ENCODE measurements at regions not wholly inside any gene's neighbourhood (a gene's known extent, or its start where the extent isn't known, plus 50 kb on each side); places are given as distances from the start of the nearest gene placed in this dataset.
"Not testable (repeated sequence)": the region's sequence is repeated elsewhere in the genome, so short reads cannot be mapped to it uniquely, and the experiment has no call there.

DNA sequence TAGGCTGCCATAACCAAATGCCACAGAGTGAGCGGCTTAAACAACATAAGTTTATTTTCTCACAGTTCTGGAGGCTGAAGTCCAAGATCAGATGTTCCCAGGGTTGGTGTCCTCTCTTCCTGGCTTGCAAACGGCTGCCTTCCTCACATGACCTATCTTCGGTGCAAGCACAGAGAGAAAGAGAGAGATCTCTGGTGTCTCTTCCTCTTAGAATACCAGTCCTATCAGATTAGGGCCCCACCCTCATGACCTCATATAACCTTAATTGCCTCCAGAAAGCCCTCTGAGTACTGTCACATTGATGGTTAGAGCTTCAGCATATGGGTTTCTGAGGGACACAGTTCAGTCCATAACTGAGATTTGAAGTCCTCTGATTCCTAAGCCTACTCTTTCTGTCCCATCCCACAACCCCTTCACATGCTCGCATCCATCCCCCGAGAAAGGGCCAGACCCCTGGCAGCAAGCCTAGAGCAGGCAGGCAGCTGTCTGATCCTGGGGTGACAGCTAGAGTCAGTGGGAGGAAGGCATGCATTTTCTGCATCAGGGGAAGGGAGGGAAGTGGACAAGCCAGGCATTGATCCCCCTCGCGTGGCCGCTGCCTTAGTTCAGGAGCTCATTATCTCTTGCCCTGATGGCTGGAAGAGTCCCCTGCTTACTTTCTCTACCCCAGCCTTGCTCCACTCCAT is 114.1 kb downstream of the FAR1 start:
- TF ChIP-seq, protein P1, sequence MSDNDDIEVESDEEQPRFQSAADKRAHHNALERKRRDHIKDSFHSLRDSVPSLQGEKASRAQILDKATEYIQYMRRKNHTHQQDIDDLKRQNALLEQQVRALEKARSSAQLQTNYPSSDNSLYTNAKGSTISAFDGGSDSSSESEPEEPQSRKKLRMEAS (IDR thresholded peaks at IDR 0.05; ENCODE audit: low read depth, low read length), result no peak
- TF ChIP-seq POLR2A (IDR thresholded peaks at IDR 0.05; ENCODE audit: extremely low read depth, insufficient read length), result no peak
- TF ChIP-seq, protein P2, sequence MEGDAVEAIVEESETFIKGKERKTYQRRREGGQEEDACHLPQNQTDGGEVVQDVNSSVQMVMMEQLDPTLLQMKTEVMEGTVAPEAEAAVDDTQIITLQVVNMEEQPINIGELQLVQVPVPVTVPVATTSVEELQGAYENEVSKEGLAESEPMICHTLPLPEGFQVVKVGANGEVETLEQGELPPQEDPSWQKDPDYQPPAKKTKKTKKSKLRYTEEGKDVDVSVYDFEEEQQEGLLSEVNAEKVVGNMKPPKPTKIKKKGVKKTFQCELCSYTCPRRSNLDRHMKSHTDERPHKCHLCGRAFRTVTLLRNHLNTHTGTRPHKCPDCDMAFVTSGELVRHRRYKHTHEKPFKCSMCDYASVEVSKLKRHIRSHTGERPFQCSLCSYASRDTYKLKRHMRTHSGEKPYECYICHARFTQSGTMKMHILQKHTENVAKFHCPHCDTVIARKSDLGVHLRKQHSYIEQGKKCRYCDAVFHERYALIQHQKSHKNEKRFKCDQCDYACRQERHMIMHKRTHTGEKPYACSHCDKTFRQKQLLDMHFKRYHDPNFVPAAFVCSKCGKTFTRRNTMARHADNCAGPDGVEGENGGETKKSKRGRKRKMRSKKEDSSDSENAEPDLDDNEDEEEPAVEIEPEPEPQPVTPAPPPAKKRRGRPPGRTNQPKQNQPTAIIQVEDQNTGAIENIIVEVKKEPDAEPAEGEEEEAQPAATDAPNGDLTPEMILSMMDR (IDR thresholded peaks at IDR 0.05; ENCODE audit: low read depth, low read length), result no peak
- no peak for TF ChIP-seq MYC (IDR thresholded peaks at IDR 0.05; ENCODE audit: low read depth, low read length)
- no peak overlapping the region for H3K4me3 ChIP-seq (ENCODE audit: low read depth, low read length)
- no peak for DNase-seq (ENCODE audit: low read depth)

DNA sequence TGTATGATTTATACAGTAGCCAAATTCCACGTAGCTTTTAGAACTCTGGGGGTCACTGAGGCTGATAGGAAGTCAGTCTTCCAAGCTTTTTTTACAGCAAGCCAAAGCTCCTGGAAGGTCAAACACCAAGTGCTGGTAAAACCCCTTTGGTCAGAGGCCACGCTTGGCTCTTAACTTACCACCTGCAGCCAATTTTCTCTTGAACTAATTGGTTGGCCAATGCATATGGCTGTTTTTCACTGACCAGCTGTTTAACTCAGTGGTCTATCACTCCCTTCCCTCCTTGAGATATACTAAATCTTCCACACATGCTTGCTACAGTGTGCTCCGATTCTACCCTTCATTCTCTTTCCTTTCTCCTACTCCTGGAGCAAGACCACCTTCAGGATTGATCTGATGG is 116.0 kb downstream of the FAR1 start:
- TF ChIP-seq MYC (IDR thresholded peaks at IDR 0.05; ENCODE audit: low read depth, low read length) (no peak), POLR2A (IDR thresholded peaks at IDR 0.05; ENCODE audit: extremely low read depth, insufficient read length) (no peak)
- TF ChIP-seq, protein P2 (IDR thresholded peaks at IDR 0.05; ENCODE audit: low read depth, low read length), result no peak
- TF ChIP-seq, protein P1 (IDR thresholded peaks at IDR 0.05; ENCODE audit: low read depth, low read length), result no peak
- no peak for DNase-seq (ENCODE audit: low read depth)
- H3K4me3 ChIP-seq (ENCODE audit: low read depth, low read length), result no peak overlapping the region

DNA sequence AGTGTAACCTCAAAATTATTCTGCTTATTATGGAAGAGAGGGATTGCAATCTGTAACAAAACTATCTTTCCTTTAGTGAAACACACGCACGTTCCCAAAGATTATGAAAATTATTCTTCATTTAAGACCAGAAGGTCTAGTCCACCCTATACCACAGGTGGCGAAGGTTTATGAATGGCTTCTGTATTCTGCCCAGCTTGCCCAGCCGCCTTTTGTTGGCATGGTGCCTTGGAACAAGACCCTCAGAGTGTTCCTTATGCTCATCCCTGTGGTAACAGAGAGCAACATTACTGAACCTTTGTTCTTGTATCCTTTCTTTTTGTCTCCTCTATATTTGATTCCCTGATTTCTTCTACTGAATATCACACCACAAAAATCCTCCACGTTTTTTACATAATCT is 116.4 kb downstream of the FAR1 start:
- DNase-seq (ENCODE audit: low read depth), result no peak
- TF ChIP-seq, protein P1 (IDR thresholded peaks at IDR 0.05; ENCODE audit: low read depth, low read length), result no peak
- TF ChIP-seq POLR2A (IDR thresholded peaks at IDR 0.05; ENCODE audit: extremely low read depth, insufficient read length), result no peak
- TF ChIP-seq, protein P2 (IDR thresholded peaks at IDR 0.05; ENCODE audit: low read depth, low read length), result no peak
- no peak for TF ChIP-seq MYC (IDR thresholded peaks at IDR 0.05; ENCODE audit: low read depth, low read length)
- no peak overlapping the region for H3K4me3 ChIP-seq (ENCODE audit: low read depth, low read length)

DNA sequence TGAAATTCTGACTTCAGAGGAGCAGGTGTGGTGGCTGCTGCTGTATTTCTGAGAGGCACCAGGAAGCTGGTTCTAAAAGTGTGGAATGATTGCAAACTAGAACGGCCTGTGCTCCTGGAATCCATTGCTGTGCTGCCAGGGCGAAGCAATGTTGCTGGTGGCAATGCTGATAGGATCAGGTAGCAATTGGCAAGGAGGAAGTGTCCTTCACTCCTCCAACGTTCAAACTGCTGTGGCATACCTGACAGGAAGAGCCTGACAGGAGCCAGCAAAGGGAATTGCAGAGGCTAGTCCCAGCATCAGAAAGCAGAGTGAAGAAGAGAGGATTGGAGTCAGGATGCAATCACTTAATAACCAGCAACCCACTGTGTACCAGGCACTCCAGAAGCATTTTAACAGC is 118.2 kb downstream of the FAR1 start:
- DNase-seq (ENCODE audit: low read depth), result no peak
- no peak for TF ChIP-seq MYC (IDR thresholded peaks at IDR 0.05; ENCODE audit: low read depth, low read length)
- TF ChIP-seq, protein P2 (IDR thresholded peaks at IDR 0.05; ENCODE audit: low read depth, low read length), result no peak
- no peak overlapping the region for H3K4me3 ChIP-seq (ENCODE audit: low read depth, low read length)

DNA sequence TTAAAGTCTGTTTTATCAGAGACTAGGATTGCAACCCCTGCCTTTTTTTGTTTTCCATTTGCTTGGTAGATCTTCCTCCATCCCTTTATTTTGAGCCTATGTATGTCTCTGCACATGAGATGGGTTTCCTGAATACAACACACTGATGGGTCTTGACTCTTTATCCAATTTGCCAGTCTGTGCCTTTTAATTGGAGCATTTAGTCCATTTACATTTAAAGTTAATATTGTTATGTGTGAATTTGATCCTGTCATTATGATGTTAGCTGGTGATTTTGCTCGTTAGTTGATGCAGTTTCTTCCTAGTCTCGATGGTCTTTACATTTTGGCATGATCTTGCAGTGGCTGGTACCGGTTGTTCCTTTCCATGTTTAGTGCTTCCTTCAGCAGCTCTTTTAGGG is 129.1 kb downstream of the FAR1 start:
- not testable (repeated sequence) for DNase-seq (ENCODE audit: low read depth)

DNA sequence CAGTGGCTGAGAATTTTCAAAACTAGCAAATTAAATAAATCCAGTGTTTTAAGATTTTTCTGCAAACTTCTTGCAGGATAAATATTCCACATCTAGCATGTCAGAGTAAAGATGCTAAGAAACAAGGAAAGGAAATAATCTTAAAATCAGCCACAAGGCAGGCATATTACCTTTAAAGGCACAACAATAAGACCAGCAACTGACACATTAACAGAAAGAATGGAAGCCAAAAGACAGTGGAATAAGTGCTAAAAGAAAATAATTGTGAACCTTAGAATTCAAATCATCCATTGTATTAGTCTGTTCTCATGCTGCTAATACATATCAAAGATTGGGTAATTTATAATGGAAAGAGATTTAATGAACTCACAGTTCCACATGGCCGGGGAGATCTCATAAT is 132.4 kb downstream of the FAR1 start:
- TF ChIP-seq MYC (IDR thresholded peaks at IDR 0.05; ENCODE audit: low read depth, low read length) (no peak), POLR2A (IDR thresholded peaks at IDR 0.05; ENCODE audit: extremely low read depth, insufficient read length) (no peak)
- TF ChIP-seq, protein P1 (IDR thresholded peaks at IDR 0.05; ENCODE audit: low read depth, low read length), result no peak
- TF ChIP-seq, protein P2 (IDR thresholded peaks at IDR 0.05; ENCODE audit: low read depth, low read length), result no peak
- H3K4me3 ChIP-seq (ENCODE audit: low read depth, low read length), result no peak overlapping the region
- DNase-seq (ENCODE audit: low read depth), result no peak

More for the DNA sequence above, 129.1 kb downstream of the FAR1 start:
- not testable (repeated sequence) for H3K4me3 ChIP-seq (ENCODE audit: low read depth, low read length)
